ENCODE measurements at regions not wholly inside any gene's neighbourhood (a gene's known extent, or its start where the extent isn't known, plus 50 kb on each side); places are given as distances from the start of the nearest gene placed in this dataset.
"Not testable (repeated sequence)": the region's sequence is repeated elsewhere in the genome, so short reads cannot be mapped to it uniquely, and the experiment has no call there.

GRCh38 chr9:108058135-108058814 lies 568.7 kb upstream of the KLF4 start:
- no peak for DNase-seq (ENCODE audit: low read depth in 4 of 4, low spot score in 3 of 4)

- DNase-seq (ENCODE audit: low read depth in 4 of 4, low spot score in 3 of 4): no peak
These were observed 568.0 kb upstream of the KLF4 start for GRCh38 chr9:108057421-108058134.

GRCh38 chr9:108056805-108057386 lies 567.3 kb upstream of the KLF4 start:
- DNase-seq (ENCODE audit: low read depth in 4 of 4, low spot score in 3 of 4): no peak

DNA sequence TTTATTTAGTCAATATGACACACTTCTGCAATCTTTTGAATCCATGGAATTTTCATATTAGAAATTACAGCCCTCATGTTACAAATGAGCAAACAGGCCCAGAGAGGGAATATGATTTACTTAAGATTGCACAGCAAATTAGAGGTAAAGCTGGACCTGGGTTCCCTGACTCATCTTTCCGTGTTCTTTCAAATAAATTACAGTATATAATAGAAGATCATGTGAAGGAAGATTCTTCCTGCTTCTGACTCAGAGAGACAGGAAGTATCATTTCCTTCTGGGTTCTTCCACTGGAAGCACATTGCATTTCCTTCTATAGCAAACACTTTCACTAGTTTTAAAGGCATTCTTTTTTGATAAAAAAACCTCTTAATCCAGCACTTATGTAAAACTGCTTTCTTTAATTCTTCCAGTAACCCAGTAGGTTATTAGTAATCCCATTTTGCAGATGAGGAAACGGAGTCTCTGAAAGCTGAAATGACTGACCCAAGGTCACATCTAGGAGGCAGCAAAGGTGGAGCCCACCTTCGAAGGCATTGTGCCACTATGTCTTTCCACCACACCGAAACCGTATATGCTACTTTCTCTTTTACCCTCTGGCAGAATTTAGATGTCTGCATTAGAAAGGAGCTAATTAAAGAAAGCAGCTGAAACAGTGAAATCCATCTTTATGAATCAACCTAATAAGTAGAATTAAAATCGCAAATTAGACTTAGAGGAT lies 566.7 kb upstream of the KLF4 start:
- DNase-seq (ENCODE audit: low read depth in 4 of 4, low spot score in 3 of 4): no peak

DNA sequence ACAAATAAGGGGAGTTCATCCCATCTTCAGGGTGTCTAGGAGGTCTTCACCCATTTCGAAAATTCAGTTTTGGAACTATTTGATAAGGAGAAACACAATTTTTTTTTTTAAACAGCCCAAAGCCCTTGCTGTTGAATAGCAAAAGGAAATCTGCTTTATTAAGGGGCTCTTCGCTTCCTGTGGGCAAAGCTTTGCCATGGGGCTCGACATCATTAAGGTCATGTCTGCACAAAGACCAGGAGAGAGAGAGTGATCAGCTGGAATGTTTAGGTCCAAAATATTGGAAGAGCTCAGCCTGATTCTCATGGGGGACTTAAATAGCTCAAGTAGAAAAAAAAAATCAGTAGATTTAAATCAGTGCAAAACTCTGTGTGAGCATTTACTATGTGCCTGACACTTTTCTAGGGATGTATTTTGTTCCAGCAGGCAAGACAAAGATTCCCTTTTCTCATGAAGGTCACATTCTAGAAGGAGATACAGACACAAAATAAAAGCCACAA lies 564.6 kb upstream of the KLF4 start:
- DNase-seq (ENCODE audit: low read depth in 4 of 4, low spot score in 3 of 4): no peak

- peak; percentile 14 to 25 (median 24) for DNase-seq (ENCODE audit: low read depth in 4 of 4, low spot score in 3 of 4)
These were observed 564.0 kb upstream of the KLF4 start for GRCh38 chr9:108053555-108054061.

DNA sequence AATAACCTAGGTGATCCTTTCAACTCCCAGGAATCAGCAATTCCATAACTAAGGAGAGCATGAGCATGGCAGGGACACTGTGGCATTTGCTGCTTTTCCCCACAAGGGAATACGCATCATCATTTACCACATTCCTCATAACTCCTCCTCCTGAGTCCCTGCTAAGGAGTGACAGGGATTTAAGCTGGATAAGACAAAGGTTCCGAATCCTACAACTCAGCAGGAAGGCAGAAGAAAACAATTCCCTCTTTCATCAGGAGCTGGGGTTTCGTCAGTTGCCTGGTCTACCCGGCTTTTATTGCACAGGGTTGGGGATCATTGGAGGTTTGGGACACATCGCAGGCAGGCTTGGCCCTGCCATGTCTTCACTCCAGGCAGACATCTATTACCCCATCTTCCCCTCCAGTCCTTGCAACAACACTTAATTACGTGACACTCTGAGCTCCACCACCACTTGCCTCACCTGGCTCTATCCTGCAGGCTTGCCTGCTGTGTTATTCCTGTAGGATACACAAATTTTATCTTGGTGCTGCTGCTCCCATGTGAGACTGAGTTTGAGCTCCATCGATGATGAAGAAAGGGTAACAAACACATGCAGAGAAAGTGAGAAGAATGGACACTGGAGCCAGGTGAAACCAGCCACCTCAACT lies 563.0 kb upstream of the KLF4 start:
- DNase-seq (ENCODE audit: low read depth in 4 of 4, low spot score in 3 of 4): no peak

GRCh38 chr9:108050894-108051293 lies 561.3 kb upstream of the KLF4 start:
- DNase-seq (ENCODE audit: low read depth in 4 of 4, low spot score in 3 of 4): no peak

DNA sequence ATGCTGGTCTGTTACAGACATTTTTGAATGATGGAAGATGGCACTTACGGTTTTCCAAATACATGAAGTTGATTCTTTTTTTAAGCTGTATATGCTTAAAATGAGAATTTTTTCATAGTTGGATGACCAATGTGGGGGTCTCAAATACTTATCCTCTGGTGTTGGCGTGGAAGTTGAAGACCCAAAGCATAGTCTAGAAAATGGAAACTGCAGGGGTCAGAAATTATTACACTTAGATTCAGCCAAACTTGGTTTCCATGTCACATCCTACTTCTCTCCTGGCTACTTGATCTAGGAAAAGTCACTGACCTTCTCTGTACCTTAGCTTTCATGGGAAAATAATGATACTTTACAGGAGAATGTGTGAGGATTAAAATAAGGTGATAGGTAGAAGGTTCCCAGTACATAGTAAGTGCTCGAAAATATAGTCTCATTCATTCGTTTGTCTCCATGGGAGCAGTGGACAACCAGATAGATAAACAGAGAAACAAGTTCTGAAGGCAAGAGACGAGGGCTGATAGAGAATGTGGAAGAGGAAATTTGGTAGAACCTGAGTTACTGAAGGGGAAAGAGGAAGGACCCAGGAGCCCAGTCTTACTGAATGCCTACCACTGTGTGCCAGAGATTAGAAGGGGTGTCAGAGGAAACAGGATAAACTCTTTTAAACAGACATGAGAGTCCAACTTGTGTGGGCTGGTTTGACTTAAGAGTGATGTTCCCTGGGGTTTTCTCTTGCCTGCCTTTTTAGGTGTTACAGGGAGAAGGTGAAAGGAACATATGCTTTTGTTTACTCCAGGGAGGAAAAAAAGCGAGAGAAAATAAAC lies 560.3 kb upstream of the KLF4 start:
- DNase-seq (ENCODE audit: low read depth in 4 of 4, low spot score in 3 of 4): no peak

- no peak for DNase-seq (ENCODE audit: low read depth in 4 of 4, low spot score in 3 of 4)
These were observed 559.5 kb upstream of the KLF4 start for GRCh38 chr9:108049026-108049607.

DNA sequence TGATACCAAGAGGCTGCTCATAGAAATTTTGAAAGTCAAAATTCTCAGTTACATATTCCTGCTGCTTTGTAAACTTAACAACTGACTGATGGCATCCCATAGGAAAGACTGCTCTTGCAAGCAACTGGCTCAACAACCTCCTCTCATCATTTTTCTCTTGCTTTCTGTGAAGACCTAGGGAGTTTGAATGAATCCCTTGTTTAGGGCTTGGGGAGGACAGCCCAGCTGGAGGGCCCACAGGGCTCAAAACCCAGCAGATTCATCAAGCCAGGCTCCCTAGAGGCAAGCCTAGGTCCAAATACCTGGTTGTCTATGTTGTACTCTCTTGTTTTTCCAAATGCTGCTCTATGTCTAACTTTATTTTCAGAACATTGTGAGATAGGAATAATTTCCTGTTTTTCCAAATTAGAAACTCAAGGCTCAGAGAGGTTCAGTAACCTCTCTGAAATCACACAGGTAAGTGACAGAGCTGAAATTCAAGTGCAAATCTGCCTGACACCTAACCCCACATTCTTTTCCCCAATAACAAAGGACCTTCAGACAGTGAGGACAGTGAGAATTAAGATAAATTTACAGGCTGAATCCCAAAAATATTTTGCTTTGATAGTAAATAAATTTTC lies 558.9 kb upstream of the KLF4 start:
- no peak for DNase-seq (ENCODE audit: low read depth in 4 of 4, low spot score in 3 of 4)

DNA sequence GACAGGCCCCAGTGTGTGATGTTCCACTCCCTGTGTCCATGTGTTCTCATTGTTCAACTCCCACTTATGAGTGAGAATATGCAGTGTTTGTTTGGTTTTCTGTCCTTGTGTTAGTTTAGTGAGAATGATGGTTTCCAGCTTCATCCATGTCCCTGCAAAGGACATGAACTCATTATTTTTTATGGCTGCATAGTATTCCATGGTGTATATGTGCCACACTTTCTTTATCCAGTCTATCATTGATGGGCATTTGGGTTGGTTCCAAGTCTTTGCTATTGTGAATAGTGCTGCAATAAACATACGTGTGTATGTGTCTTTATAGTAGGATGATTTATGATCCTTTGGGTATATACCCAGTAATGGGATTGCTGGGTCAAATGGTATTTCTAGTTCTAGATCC lies 558.2 kb upstream of the KLF4 start:
- not testable (repeated sequence) for DNase-seq (ENCODE audit: low read depth in 4 of 4, low spot score in 3 of 4)

GRCh38 chr9:108047264-108047663 lies 557.7 kb upstream of the KLF4 start:
- DNase-seq (ENCODE audit: low read depth in 4 of 4, low spot score in 3 of 4): no peak

GRCh38 chr9:108045851-108046250 lies 556.3 kb upstream of the KLF4 start:
- DNase-seq (ENCODE audit: low read depth in 4 of 4, low spot score in 3 of 4): no peak

DNA sequence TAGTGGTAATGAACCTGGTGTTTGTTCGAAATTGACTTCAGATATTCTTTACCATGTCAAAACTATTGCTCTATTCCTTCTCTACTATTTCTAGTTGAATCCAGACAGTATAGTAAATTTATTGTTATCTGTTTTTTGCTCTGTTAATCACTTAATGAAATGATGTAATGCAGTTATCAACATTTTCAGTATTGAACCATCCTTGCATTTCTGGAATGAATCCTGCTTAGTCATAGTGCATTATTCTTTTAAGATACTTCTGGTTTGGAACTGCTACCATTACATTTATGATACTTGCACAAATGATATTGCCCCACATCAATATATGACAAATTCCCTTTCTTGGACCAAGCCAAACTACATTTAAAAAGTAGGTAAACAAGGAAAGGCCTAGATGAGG lies 554.0 kb upstream of the KLF4 start:
- DNase-seq (ENCODE audit: low read depth in 4 of 4, low spot score in 3 of 4): no peak

DNA sequence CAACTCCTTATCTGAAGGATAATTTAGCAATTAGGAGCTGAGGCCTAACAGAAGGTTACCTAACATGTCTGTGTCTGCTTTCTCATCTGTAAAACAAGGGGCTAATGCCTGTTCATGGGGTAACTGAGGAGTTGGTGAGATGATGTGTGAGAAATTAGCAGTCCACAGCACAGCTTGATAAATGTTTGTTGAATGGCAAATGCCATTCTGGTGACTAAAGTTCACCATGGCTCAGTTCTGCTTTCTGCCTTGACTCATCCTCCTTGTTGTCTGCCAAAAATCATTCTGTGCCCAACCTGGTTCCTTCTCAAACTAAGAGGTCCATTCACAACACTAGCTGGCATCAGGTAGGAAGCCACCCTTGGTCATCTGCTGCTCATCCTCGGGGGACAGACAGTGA lies 552.0 kb upstream of the KLF4 start:
- DNase-seq (ENCODE audit: low read depth in 4 of 4, low spot score in 3 of 4): no peak

DNA sequence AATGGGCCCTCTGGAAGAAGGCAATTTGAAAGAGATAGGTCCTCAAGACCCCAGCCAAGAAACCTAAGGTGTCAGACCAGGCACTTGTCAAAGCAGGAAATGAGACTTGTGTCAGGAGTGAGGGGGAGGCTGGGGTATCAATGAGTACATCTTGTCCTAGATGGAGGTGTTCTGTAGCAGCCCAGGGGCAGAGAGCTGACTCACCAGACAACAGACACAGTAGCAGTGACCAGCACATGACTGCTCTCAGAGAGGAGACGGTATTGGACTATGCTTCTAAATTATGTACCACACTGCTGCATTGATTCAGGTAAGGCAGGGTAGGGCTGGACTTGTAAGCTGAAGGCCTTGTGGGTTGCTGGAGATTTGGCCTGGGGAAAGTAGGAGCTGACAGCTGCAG lies 551.2 kb upstream of the KLF4 start:
- DNase-seq (ENCODE audit: low read depth in 4 of 4, low spot score in 3 of 4): no peak

DNA sequence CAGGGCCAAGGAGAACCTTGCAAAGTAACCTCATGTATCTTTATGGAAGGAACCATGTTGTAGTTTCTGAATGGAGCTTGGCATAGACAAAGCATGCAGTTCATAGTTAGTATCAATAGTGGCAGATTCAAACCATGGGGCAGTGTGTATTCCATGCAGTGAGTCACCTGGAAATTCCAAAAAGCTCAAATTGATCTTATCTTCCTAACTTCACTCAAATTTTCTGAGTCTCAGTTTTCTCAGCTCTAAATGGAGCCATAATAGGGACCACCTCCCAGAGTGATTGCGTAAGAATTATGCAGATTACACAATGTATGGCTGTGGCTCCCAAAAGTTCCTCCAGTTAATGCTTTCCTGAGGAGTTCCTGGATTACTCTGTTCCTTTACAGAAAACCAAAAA lies 549.9 kb upstream of the KLF4 start:
- DNase-seq (ENCODE audit: low read depth in 4 of 4, low spot score in 3 of 4): no peak

DNA sequence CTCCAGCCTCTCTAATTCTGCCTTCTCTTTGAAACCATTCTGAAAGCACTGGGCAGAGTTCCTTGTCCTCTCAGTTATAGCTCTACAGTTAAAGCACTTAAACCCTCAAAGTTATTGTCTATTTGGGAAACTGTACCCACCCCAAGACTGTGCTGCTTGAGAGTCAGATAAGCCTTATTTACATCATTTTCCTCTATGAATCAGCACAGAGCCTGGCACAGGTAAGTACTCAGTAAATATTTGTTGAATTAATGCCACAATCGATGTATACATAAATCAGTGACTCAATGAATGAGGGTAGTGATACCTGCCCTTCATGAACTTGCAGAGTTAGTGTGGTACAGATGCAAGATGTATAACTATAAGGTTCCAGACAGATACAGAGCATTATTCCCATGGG lies 549.4 kb upstream of the KLF4 start:
- no peak for DNase-seq (ENCODE audit: low read depth in 4 of 4, low spot score in 3 of 4)

Measured in left renal pelvis (tissue), 4 donors.